ENCODE measurements at regions not wholly inside any gene's neighbourhood (a gene's known extent, or its start where the extent isn't known, plus 50 kb on each side); places are given as distances from the start of the nearest gene placed in this dataset.

GRCh38 chr3:117631781-117632180 is 922.2 kb downstream of the TUSC7 start:
- DNase-seq, result no peak

GRCh38 chr3:117632191-117632590 is 922.6 kb downstream of the TUSC7 start:
- no peak for DNase-seq

- no peak for DNase-seq
These were observed 923.6 kb downstream of the TUSC7 start for GRCh38 chr3:117633207-117633606.

- no peak for DNase-seq
These were observed 928.1 kb downstream of the TUSC7 start for GRCh38 chr3:117637666-117638065.

- no peak for DNase-seq
These were observed 934.6 kb downstream of the TUSC7 start for GRCh38 chr3:117644203-117644602.

GRCh38 chr3:117645561-117646242 is 936.1 kb downstream of the TUSC7 start:
- DNase-seq, result peak; percentile 32

- DNase-seq, result no peak
These were observed 937.9 kb downstream of the TUSC7 start for GRCh38 chr3:117647435-117647834.

- DNase-seq, result no peak
These were observed 941.7 kb downstream of the TUSC7 start for GRCh38 chr3:117651246-117651645.

GRCh38 chr3:117656391-117656790 is 946.8 kb downstream of the TUSC7 start:
- DNase-seq, result no peak

- DNase-seq, result no peak
These were observed 947.7 kb downstream of the TUSC7 start for GRCh38 chr3:117657278-117657677.

- DNase-seq, result peak; percentile 86
These were observed 951.6 kb downstream of the TUSC7 start for GRCh38 chr3:117660941-117661817.

GRCh38 chr3:117661818-117662095 is 952.2 kb downstream of the TUSC7 start:
- no peak for DNase-seq

GRCh38 chr3:117665296-117665695 is 955.7 kb downstream of the TUSC7 start:
- no peak for DNase-seq

GRCh38 chr3:117666325-117666724 is 956.7 kb downstream of the TUSC7 start:
- DNase-seq, result no peak

GRCh38 chr3:117666812-117667211 is 957.2 kb downstream of the TUSC7 start:
- peak; percentile 32 for DNase-seq

GRCh38 chr3:117669774-117670173 is 960.2 kb downstream of the TUSC7 start:
- no peak for DNase-seq

- DNase-seq, result no peak
These were observed 962.2 kb downstream of the TUSC7 start for GRCh38 chr3:117671722-117672318.

GRCh38 chr3:117674321-117674720 is 964.7 kb downstream of the TUSC7 start:
- no peak for DNase-seq

GRCh38 chr3:117681619-117682018 is 972.0 kb downstream of the TUSC7 start:
- peak; percentile 71 for DNase-seq

- DNase-seq, result no peak
These were observed 977.5 kb downstream of the TUSC7 start for GRCh38 chr3:117687096-117687495.

GRCh38 chr3:117688583-117688982 is 979.0 kb downstream of the TUSC7 start:
- DNase-seq, result no peak

- peak; percentile 5 for DNase-seq
These were observed 981.9 kb downstream of the TUSC7 start for GRCh38 chr3:117691526-117691925.

GRCh38 chr3:117692416-117692995 is 982.9 kb downstream of the TUSC7 start:
- DNase-seq, result peak; percentile 89

GRCh38 chr3:117695321-117695720 is 985.7 kb downstream of the TUSC7 start:
- peak; percentile 64 for DNase-seq

All from HCEC 1CT (cell line).